Stimulated activated memory B cell treated with anti-CD40 and anti-IgM and Interleukin-4, amounts not matched to agents 10 μg/mL and 1 μg/mL and 100 μg/mL, for 72 hours (primary cell): ENCODE measurements at regions not wholly inside any gene's neighbourhood (a gene's known extent, or its start where the extent isn't known, plus 50 kb on each side); places are given as distances from the start of the nearest gene placed in this dataset.

Source experiments
- ATAC-seq: fragments of 150-1000 bp; cut with Tn5 transposase; 2 replicates; pipeline ENCODE4 v1.10.0; 2021
- H3K27ac Mint-ChIP-seq: one replicate; pipeline ENCODE4 v1.8.0; 2022; ENCODE audit warnings: mild to moderate bottlenecking, mixed read lengths
- H3K27me3 Mint-ChIP-seq: one replicate; pipeline ENCODE4 v1.8.0; 2022; ENCODE audit warnings: mixed read lengths
- H3K36me3 Mint-ChIP-seq: one replicate; pipeline ENCODE4 v1.8.0; 2022; ENCODE audit warnings: mixed read lengths
- H3K4me1 Mint-ChIP-seq: one replicate; pipeline ENCODE4 v1.8.0; 2022; ENCODE audit warnings: mixed read lengths
- H3K4me3 Mint-ChIP-seq: one replicate; pipeline ENCODE4 v1.8.0; 2022; ENCODE audit warnings: mild to moderate bottlenecking, moderate library complexity, mixed read lengths
- H3K9me3 Mint-ChIP-seq: one replicate; pipeline ENCODE4 v1.8.0; 2022; ENCODE audit warnings: mixed read lengths

GRCh38 chr2:48170281-48170680 is 144.2 kb upstream of the FOXN2 start:
- peaks cover 6% of the 10 kb centered on the region for H3K9me3 Mint-ChIP-seq
- no peaks in the 10 kb centered on the region for H3K27me3 Mint-ChIP-seq
- no peaks in the 10 kb centered on the region for H3K36me3 Mint-ChIP-seq
- H3K4me3 Mint-ChIP-seq = no peak overlapping the region
- no peak for ATAC-seq
- no peak overlapping the region for H3K27ac Mint-ChIP-seq
- H3K4me1 Mint-ChIP-seq = no peaks in the 10 kb centered on the region

- Mint-ChIP-seq H3K27ac (no peak overlapping the region), H3K4me3 (no peak overlapping the region), H3K4me1 (no peaks in the 10 kb centered on the region), H3K9me3 (no peaks in the 10 kb centered on the region), H3K36me3 (no peaks in the 10 kb centered on the region), H3K27me3 (no peaks in the 10 kb centered on the region)
- ATAC-seq = no peak
Observed at GRCh38 chr2:48173141-48173540, 141.3 kb upstream of the FOXN2 start.

GRCh38 chr2:48174503-48174902 is 140.0 kb upstream of the FOXN2 start:
- Mint-ChIP-seq H3K27ac (no peak overlapping the region), H3K36me3 (no peaks in the 10 kb centered on the region)
- ATAC-seq = no peak

GRCh38 chr2:48175254-48175653 is 139.2 kb upstream of the FOXN2 start:
- Mint-ChIP-seq H3K4me3 (no peak overlapping the region), H3K27ac (no peak overlapping the region), H3K4me1 (no peaks in the 10 kb centered on the region), H3K36me3 (no peaks in the 10 kb centered on the region), H3K27me3 (no peaks in the 10 kb centered on the region), H3K9me3 (no peaks in the 10 kb centered on the region)
- ATAC-seq = no peak

More at GRCh38 chr2:48174503-48174902, 140.0 kb upstream of the FOXN2 start:
- Mint-ChIP-seq H3K4me1 (no peaks in the 10 kb centered on the region), H3K27me3 (no peaks in the 10 kb centered on the region), H3K4me3 (no peak overlapping the region), H3K9me3 (no peaks in the 10 kb centered on the region)

GRCh38 chr2:48175656-48176055 is 138.8 kb upstream of the FOXN2 start:
- Mint-ChIP-seq H3K4me3 (no peak overlapping the region), H3K9me3 (no peaks in the 10 kb centered on the region), H3K36me3 (no peaks in the 10 kb centered on the region), H3K27ac (no peak overlapping the region), H3K4me1 (no peaks in the 10 kb centered on the region), H3K27me3 (no peaks in the 10 kb centered on the region)
- no peak for ATAC-seq

DNA sequence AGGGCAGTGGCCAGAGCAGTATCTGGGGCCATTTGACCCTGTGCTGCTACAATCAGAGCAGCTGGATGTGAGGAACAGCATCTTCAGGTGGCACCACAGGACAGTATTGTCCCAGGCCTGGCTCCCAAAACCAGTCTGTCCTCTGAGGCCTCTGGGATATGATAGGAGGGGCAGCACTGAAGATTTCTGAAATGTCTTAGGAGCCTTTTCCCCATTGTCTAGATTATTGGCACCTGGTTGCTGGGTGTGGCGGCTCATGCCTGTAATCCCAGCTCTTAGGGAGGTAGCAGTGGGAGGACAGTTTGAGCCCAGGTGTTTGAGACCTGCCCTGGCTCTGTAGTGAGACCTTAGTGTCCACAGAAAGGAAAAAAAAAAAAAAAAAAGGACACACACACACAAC is 137.6 kb upstream of the FOXN2 start:
- no peaks in the 10 kb centered on the region for H3K4me1 Mint-ChIP-seq
- H3K36me3 Mint-ChIP-seq = no peaks in the 10 kb centered on the region
- H3K4me3 Mint-ChIP-seq = no peak overlapping the region
- H3K27ac Mint-ChIP-seq = no peak overlapping the region
- ATAC-seq = no peak
- H3K9me3 Mint-ChIP-seq = no peaks in the 10 kb centered on the region
- H3K27me3 Mint-ChIP-seq = no peaks in the 10 kb centered on the region

DNA sequence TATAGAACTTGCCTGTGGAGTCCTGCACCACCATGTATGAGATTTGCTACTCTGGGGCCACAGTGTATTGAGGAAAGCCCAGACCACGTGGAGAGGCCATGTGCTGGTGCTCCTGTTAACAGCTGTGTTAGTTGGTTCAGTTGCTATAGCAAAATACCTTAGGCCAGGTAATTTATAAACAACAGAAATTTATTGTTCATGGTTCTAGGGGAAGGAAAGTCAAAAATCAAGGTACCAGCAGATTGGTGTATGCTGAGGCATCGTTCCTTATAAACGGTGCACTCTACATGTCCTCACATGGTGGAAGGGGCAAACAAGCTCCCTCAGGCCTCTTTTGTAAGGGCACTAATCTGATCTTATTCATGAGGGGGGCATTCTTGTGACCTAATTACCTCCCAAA is 135.9 kb upstream of the FOXN2 start:
- Mint-ChIP-seq H3K36me3 (no peaks in the 10 kb centered on the region), H3K4me3 (no peak overlapping the region), H3K27ac (no peak overlapping the region), H3K27me3 (no peaks in the 10 kb centered on the region), H3K9me3 (no peaks in the 10 kb centered on the region), H3K4me1 (no peaks in the 10 kb centered on the region)
- no peak for ATAC-seq

DNA sequence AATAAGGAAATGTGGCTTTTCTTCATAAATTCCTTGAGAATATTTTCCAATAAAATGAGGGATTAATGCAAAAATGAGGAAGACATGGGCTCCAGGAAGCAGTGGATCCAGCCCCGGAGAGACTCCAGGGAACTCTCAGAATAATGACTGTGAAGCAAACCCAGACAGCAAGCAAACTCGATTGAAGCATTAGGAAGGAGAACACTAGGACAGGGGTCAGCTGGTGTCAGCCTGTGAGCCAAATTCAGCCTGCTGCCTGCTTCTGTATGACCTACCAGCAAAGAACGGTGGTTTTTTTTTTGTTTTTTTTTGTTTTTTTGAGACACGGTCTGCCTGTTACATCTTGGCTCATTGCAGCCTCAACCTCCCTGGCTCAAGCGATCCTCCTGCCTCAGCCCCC is 133.9 kb upstream of the FOXN2 start:
- H3K9me3 Mint-ChIP-seq = no peaks in the 10 kb centered on the region
- no peaks in the 10 kb centered on the region for H3K4me1 Mint-ChIP-seq
- no peaks in the 10 kb centered on the region for H3K36me3 Mint-ChIP-seq
- no peak for ATAC-seq
- H3K4me3 Mint-ChIP-seq = no peak overlapping the region
- H3K27me3 Mint-ChIP-seq = no peaks in the 10 kb centered on the region
- no peak overlapping the region for H3K27ac Mint-ChIP-seq

- ATAC-seq = no peak
- Mint-ChIP-seq H3K4me1 (no peaks in the 10 kb centered on the region), H3K27ac (no peak overlapping the region), H3K4me3 (no peak overlapping the region), H3K36me3 (no peaks in the 10 kb centered on the region), H3K27me3 (no peaks in the 10 kb centered on the region), H3K9me3 (no peaks in the 10 kb centered on the region)
Observed at GRCh38 chr2:48183276-48183675, 131.2 kb upstream of the FOXN2 start.

- Mint-ChIP-seq H3K4me3 (no peak overlapping the region), H3K36me3 (no peaks in the 10 kb centered on the region), H3K27me3 (no peaks in the 10 kb centered on the region), H3K4me1 (peaks cover under 1% of the 10 kb centered on the region), H3K27ac (no peak overlapping the region), H3K9me3 (no peaks in the 10 kb centered on the region)
- ATAC-seq = no peak
Observed at GRCh38 chr2:48183991-48184390, 130.5 kb upstream of the FOXN2 start.

GRCh38 chr2:48187503-48187902 is 127.0 kb upstream of the FOXN2 start:
- H3K4me3 Mint-ChIP-seq = no peak overlapping the region
- no peaks in the 10 kb centered on the region for H3K27me3 Mint-ChIP-seq
- no peak for ATAC-seq
- H3K36me3 Mint-ChIP-seq = peaks cover 7% of the 10 kb centered on the region
- peaks cover 3% of the 10 kb centered on the region for H3K9me3 Mint-ChIP-seq
- peaks cover 12% of the 10 kb centered on the region for H3K4me1 Mint-ChIP-seq
- no peak overlapping the region for H3K27ac Mint-ChIP-seq

DNA sequence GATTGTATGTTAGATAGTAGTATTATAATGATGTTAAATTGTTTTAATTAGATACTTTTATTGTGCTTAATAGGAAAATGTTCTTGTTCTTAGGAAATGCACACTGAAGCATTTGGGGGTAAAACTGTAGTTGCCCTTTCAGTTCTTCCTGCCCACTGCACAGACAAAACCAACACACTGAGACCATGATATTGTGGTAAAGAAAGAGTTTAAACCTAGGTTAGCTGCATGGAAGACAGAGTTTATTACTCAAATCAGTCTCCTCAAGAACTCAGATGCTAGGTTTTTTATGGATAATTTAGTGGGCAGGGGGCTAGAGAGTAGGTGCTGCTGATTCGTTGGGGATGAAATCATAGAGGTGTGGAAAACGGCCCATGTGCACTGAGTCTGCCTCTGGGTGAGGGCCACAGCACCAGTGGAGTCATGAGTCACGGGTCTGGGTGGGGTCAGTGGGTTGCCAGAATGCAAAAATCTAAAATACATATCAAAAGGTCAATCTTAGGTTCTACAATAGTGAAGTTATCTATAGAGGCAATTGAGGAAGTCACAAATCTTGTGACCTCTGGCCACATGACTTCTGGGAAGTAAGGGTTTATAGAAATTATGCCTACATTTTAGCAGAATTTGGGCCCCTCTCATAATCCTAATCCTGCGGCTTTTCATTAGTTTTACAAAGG is 124.8 kb upstream of the FOXN2 start:
- Mint-ChIP-seq H3K27me3 (no peaks in the 10 kb centered on the region), H3K9me3 (peaks cover 3% of the 10 kb centered on the region), H3K4me3 (no peak overlapping the region), H3K27ac (peak overlapping the region; percentile 84), H3K36me3 (peaks cover 7% of the 10 kb centered on the region), H3K4me1 (peaks cover 13% of the 10 kb centered on the region)
- ATAC-seq = peak; percentile 75

GRCh38 chr2:48190230-48190629 is 124.3 kb upstream of the FOXN2 start:
- Mint-ChIP-seq H3K27me3 (no peaks in the 10 kb centered on the region), H3K4me1 (peaks cover 19% of the 10 kb centered on the region), H3K36me3 (peaks cover 7% of the 10 kb centered on the region), H3K4me3 (no peak overlapping the region), H3K9me3 (peaks cover 3% of the 10 kb centered on the region), H3K27ac (peak overlapping the region; percentile 84)
- no peak for ATAC-seq

GRCh38 chr2:48194641-48195040 is 119.8 kb upstream of the FOXN2 start:
- peak overlapping the region; percentile 31 for H3K27ac Mint-ChIP-seq
- H3K27me3 Mint-ChIP-seq = no peaks in the 10 kb centered on the region
- no peak overlapping the region for H3K4me3 Mint-ChIP-seq
- H3K9me3 Mint-ChIP-seq = peaks cover 1% of the 10 kb centered on the region
- ATAC-seq = no peak
- peaks cover 38% of the 10 kb centered on the region for H3K4me1 Mint-ChIP-seq
- H3K36me3 Mint-ChIP-seq = peaks cover 4% of the 10 kb centered on the region

DNA sequence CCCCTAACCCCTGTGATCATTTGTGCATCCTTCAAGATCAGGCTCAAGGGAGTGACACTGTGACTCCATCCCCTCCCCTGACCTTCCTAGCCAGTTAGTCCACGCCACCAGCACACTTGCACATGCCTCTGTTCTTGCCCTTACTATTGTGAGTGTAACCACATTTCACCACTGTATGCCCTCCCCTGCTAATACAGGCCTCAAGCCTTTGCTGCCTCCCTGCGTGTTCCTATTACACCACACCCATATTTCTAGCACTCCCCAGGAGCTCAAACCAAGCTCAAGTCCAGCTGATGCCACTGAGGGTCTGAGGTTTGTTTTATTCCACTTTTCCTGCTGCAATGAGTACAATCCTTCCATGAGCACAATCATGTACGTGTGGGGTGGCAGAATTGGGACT is 119.3 kb upstream of the FOXN2 start:
- H3K4me3 Mint-ChIP-seq = no peak overlapping the region
- peak overlapping the region; percentile 31 for H3K27ac Mint-ChIP-seq
- no peaks in the 10 kb centered on the region for H3K27me3 Mint-ChIP-seq
- no peaks in the 10 kb centered on the region for H3K9me3 Mint-ChIP-seq
- no peaks in the 10 kb centered on the region for H3K36me3 Mint-ChIP-seq
- peaks cover 35% of the 10 kb centered on the region for H3K4me1 Mint-ChIP-seq
- no peak for ATAC-seq

- H3K27me3 Mint-ChIP-seq = no peaks in the 10 kb centered on the region
- peak overlapping the region; percentile 75 for H3K27ac Mint-ChIP-seq
- no peak overlapping the region for H3K4me3 Mint-ChIP-seq
- no peaks in the 10 kb centered on the region for H3K9me3 Mint-ChIP-seq
- ATAC-seq = no peak
- H3K36me3 Mint-ChIP-seq = no peaks in the 10 kb centered on the region
- H3K4me1 Mint-ChIP-seq = peaks cover 54% of the 10 kb centered on the region
Observed at GRCh38 chr2:48197618-48198017, 116.9 kb upstream of the FOXN2 start.

DNA sequence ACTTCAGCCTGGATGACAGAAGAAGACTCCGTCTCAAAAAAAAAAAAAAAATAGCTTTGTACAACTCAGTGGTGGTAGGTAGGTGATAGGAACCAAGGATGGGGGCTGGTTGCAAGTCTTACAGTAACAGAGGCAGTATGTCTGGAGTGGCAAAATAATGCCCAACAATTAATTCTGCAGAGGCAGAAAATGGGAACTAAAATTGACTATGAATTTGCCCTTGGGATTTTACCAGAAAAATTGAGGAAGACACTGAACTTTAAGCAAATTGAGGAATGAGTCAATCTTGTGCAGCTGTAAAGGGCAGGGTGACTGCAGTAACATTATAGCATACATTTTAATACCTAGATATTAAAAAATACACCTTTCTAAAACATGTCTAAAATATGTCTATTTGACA is 116.1 kb upstream of the FOXN2 start:
- H3K4me3 Mint-ChIP-seq = no peak overlapping the region
- peak overlapping the region; percentile 75 for H3K27ac Mint-ChIP-seq
- H3K4me1 Mint-ChIP-seq = peaks cover 54% of the 10 kb centered on the region
- H3K27me3 Mint-ChIP-seq = no peaks in the 10 kb centered on the region
- H3K36me3 Mint-ChIP-seq = no peaks in the 10 kb centered on the region
- ATAC-seq = peak; percentile 34
- no peaks in the 10 kb centered on the region for H3K9me3 Mint-ChIP-seq
